Gastroesophageal sphincter (tissue), 3 donors: ENCODE measurements at regions not wholly inside any gene's neighbourhood (a gene's known extent, or its start where the extent isn't known, plus 50 kb on each side); places are given as distances from the start of the nearest gene placed in this dataset.

Experiments
- EP300 ChIP-seq: sonication (generic); formaldehyde crosslinking; IDR thresholded peaks from one replicate; pipeline ENCODE4 v1.6.1; 2017; ENCODE audit warnings: antibody characterized with exemption, mild to moderate bottlenecking
- POLR2A ChIP-seq, 2 donors: fragments of 450-650 bp; IDR thresholded peaks; one replicate each; pipeline ENCODE4 v1.6.1; 2017; ENCODE audit warnings: antibody characterized with exemption in 2 of 2, mild to moderate bottlenecking in 2 of 2, moderate library complexity in 1 of 2
- POLR2AphosphoS5 ChIP-seq: sonication (generic); formaldehyde crosslinking; IDR thresholded peaks from one replicate; pipeline ENCODE4 v1.6.1; 2017; ENCODE audit warnings: antibody characterized with exemption
- TF ChIP-seq, protein P1 (sequence below), 4 experiments: fragments of 200-600 bp in 2 of 4; fragments of 450-650 bp in 2 of 4; sonication (generic) in 1 of 4; IDR thresholded peaks; one replicate each; pipeline ENCODE4 v1.5.1; 2017 to 2019; ENCODE audit warnings: antibody characterized with exemption in 4 of 4, mild to moderate bottlenecking in 2 of 4, moderate library complexity in 2 of 4

DNA sequence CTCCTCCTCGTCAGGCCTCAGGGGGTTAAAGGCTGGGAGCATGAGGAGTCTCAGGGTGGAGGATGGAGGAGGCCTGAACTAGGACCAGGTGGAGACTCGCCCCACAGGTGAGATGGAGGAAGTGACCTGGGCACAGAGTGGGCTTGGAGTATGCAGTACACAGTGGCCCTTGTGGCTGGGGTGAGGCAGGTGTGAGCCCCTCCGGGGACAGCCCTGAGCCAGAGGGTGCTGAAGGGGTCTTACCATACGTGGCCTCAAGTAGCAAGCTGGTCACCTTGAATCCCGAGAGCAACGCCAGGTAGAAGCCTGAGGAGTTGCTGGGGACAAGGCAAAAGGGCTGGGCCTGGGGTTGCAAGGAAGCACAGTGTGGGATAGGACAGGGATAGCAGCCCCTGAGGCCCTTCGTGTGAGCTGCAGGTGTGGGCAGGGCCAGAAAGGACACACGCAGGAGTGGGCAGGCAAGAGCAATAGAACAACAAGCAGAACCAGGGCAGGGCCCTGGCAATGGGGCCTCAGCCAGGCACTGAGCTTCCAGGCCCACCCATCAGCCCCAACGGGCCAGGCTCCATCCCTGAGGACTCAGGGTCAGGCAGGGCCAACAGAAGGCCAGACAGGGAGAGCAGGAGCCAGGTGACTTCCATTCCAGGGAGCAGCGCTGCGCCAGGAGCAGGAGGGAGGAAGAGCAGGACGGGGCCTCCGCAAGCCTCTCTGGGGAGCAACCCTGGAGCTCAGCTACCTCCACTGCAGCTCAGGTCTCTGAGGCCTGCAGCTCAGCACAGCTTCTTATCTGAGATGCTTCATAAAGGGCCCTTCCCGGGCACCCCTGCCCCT, 64.2 kb upstream of the TNRC6C start:
- TF ChIP-seq, protein P1, sequence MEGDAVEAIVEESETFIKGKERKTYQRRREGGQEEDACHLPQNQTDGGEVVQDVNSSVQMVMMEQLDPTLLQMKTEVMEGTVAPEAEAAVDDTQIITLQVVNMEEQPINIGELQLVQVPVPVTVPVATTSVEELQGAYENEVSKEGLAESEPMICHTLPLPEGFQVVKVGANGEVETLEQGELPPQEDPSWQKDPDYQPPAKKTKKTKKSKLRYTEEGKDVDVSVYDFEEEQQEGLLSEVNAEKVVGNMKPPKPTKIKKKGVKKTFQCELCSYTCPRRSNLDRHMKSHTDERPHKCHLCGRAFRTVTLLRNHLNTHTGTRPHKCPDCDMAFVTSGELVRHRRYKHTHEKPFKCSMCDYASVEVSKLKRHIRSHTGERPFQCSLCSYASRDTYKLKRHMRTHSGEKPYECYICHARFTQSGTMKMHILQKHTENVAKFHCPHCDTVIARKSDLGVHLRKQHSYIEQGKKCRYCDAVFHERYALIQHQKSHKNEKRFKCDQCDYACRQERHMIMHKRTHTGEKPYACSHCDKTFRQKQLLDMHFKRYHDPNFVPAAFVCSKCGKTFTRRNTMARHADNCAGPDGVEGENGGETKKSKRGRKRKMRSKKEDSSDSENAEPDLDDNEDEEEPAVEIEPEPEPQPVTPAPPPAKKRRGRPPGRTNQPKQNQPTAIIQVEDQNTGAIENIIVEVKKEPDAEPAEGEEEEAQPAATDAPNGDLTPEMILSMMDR (IDR thresholded peaks at IDR 0.05), result no peak
- TF ChIP-seq POLR2A (IDR thresholded peaks at IDR 0.05) (no peak), EP300 (no peak), POLR2AphosphoS5 (no peak)
